OCI-LY3 (cell line): ENCODE measurements at regions not wholly inside any gene's neighbourhood (a gene's known extent, or its start where the extent isn't known, plus 50 kb on each side); places are given as distances from the start of the nearest gene placed in this dataset.

ENCODE experiments used
- EZH2phosphoT487 ChIP-seq: fragments of 200-600 bp; shearing (Covaris generic); IDR thresholded peaks from 2 replicates; pipeline ENCODE4 v1.6.1; 2018; ENCODE audit warnings: antibody characterized with exemption, mixed run types, low read depth
- TF ChIP-seq, protein P1 (sequence below): fragments of 200-600, 300-600 bp; sonication (generic); IDR thresholded peaks from 2 replicates; pipeline ENCODE4 v1.5.1; 2014; ENCODE audit warnings: antibody characterized with exemption, low read length, low read depth

DNA sequence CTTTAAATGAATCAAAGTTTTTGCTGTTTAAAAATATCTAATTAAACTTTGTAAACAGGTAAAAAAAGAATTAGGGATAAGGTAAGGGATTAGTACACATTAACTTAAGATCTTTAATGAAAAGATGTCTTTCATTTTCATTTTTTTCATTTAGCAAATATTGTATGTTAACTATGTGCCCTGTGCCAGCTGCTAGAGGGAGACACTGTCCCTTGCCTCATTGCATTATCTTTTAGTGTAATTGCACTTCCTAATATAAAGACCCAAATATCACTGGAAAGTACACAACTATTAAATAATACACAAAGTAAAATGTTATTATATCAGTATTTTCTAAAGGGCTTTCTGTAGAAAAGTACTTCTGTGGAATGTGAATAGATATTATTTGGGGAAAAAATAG is 102.7 kb downstream of the GPR37 start:
- TF ChIP-seq, protein P1, sequence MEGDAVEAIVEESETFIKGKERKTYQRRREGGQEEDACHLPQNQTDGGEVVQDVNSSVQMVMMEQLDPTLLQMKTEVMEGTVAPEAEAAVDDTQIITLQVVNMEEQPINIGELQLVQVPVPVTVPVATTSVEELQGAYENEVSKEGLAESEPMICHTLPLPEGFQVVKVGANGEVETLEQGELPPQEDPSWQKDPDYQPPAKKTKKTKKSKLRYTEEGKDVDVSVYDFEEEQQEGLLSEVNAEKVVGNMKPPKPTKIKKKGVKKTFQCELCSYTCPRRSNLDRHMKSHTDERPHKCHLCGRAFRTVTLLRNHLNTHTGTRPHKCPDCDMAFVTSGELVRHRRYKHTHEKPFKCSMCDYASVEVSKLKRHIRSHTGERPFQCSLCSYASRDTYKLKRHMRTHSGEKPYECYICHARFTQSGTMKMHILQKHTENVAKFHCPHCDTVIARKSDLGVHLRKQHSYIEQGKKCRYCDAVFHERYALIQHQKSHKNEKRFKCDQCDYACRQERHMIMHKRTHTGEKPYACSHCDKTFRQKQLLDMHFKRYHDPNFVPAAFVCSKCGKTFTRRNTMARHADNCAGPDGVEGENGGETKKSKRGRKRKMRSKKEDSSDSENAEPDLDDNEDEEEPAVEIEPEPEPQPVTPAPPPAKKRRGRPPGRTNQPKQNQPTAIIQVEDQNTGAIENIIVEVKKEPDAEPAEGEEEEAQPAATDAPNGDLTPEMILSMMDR, result peak; percentile 29
- TF ChIP-seq EZH2phosphoT487, result no peak
